ENCODE measurements at regions not wholly inside any gene's neighbourhood (a gene's known extent, or its start where the extent isn't known, plus 50 kb on each side); places are given as distances from the start of the nearest gene placed in this dataset.
A peak's percentile ranks its signal among the peaks of the same experiment; 100 is the strongest.

DNA sequence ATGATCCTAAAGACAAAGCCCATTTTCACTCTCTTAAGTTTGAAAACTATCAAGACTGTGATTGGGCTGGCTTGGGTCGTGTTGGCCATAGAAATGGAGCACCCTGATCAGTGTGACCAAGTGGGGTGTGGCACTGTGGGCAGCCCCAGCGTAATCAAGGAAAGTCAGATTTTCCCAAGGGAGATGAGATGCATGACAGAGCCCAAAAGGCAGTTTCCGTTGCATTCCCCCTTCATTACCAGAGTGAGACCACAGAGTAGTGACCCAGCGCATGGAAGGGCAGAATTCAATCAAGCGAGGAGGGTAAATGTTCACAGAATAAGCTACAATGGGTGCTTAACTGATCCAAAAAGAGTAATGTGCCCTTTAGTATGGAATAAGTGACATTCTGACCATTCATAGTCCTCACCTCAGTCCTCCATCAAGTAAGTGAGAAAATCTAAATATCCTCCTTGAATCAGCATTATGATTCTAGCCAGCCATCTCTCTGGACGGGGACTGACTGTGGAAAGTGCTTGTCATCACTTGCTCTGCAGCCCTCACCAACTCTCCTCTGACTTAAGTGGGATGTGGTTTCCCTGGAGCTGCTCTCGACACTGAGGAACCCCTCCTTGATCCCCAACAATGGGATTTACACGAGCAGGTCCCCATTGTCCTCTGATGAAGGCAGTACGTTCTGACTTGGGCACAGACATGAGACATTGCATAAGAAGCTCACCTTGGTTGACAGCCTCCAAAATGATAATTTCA lies 430.5 kb downstream of the OCA2 start:
- no peak overlapping the region for H3K56ac ChIP-seq (ENCODE audit: insufficient read length, low read depth, low read length)
- H2AFZ ChIP-seq (ENCODE audit: low read length) = no peak overlapping the region
- no peaks in the 10 kb centered on the region for H3K27me3 Mint-ChIP-seq (ENCODE audit: low read depth)
- no peak overlapping the region for H3K9ac ChIP-seq (ENCODE audit: extremely low read depth, insufficient read length, low read length)
- no peaks in the 10 kb centered on the region; a peak in 1 of 5 replicates for H3K9me3 Mint-ChIP-seq
- DNase-seq = no peak
- TF ChIP-seq, protein P1, sequence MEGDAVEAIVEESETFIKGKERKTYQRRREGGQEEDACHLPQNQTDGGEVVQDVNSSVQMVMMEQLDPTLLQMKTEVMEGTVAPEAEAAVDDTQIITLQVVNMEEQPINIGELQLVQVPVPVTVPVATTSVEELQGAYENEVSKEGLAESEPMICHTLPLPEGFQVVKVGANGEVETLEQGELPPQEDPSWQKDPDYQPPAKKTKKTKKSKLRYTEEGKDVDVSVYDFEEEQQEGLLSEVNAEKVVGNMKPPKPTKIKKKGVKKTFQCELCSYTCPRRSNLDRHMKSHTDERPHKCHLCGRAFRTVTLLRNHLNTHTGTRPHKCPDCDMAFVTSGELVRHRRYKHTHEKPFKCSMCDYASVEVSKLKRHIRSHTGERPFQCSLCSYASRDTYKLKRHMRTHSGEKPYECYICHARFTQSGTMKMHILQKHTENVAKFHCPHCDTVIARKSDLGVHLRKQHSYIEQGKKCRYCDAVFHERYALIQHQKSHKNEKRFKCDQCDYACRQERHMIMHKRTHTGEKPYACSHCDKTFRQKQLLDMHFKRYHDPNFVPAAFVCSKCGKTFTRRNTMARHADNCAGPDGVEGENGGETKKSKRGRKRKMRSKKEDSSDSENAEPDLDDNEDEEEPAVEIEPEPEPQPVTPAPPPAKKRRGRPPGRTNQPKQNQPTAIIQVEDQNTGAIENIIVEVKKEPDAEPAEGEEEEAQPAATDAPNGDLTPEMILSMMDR (conservative IDR thresholded peaks at IDR 0.05) = no peak
- H2BK120ac ChIP-seq (ENCODE audit: low read depth, low read length, poor library complexity, severe bottlenecking) = no peak overlapping the region
- H3K27ac ChIP-seq (ENCODE audit: insufficient read length, low read depth, low read length) = no peak overlapping the region
- H3K4me2 ChIP-seq (ENCODE audit: insufficient read depth, insufficient read length, low read length) = no peak overlapping the region
- H3K27me3 ChIP-seq (ENCODE audit: insufficient read depth, low read length) = no peaks in the 10 kb centered on the region
- H3K4me1 ChIP-seq (ENCODE audit: insufficient read depth, low read length) = peaks cover 2% of the 10 kb centered on the region; the same call in 1 of the 2 replicates
- H3K23me2 ChIP-seq (ENCODE audit: insufficient read length, low read depth, low read length, poor library complexity, severe bottlenecking) = no peaks in the 10 kb centered on the region
- no peaks in the 10 kb centered on the region for H3K9me3 ChIP-seq (ENCODE audit: control insufficient read depth, low read depth, low read length)
- peaks cover 12 to 20% of the 10 kb centered on the region in 2 experiments for H3K4me1 Mint-ChIP-seq
- no peak overlapping the region for H4K8ac ChIP-seq (replicated peaks; ENCODE audit: insufficient read length, low read depth, low read length)
- no peak overlapping the region for H3K4me3 Mint-ChIP-seq
- WGBS (ENCODE audit: extremely low coverage, insufficient read length, low lambda C conversion rate) = no CpG with 5 or more reads among the region's 9 CpGs
- no peak overlapping the region for H2BK20ac ChIP-seq (ENCODE audit: low read depth, low read length, poor library complexity, severe bottlenecking)
- H3T11ph ChIP-seq (ENCODE audit: low read length) = no peak overlapping the region
- no peak overlapping the region for H2BK15ac ChIP-seq (ENCODE audit: low read depth, low read length)
- H3K27ac Mint-ChIP-seq = peak overlapping the region in 1 of 3 experiments; percentile 50; a peak in 1 of 7 replicates
- no peak overlapping the region for H3K14ac ChIP-seq (ENCODE audit: insufficient read depth, low read length)
- H2AK5ac ChIP-seq (ENCODE audit: insufficient read length, low read length) = no peak overlapping the region
- no peak overlapping the region for H2BK5ac ChIP-seq (ENCODE audit: insufficient read length, low read length)
- H3K18ac ChIP-seq (ENCODE audit: insufficient read length, low read depth, low read length) = no peak overlapping the region
- H3K36me3 Mint-ChIP-seq (ENCODE audit: insufficient read depth in 1 of 3, low read depth in 3 of 3) = no peaks in the 10 kb centered on the region
- no peak overlapping the region for H3K23ac ChIP-seq (ENCODE audit: insufficient read length, low read depth, low read length)
- H4K91ac ChIP-seq (ENCODE audit: insufficient read length, low read depth, low read length) = no peak overlapping the region
- H3K79me1 ChIP-seq (ENCODE audit: insufficient read depth, low read depth, low read length, poor library complexity, severe bottlenecking) = no peaks in the 10 kb centered on the region
- no peak overlapping the region for H4K5ac ChIP-seq (ENCODE audit: insufficient read length, low read depth, low read length)
- no peak overlapping the region for H3K4ac ChIP-seq (ENCODE audit: low read depth, low read length)
- H2BK12ac ChIP-seq (ENCODE audit: insufficient read length, low read depth, low read length) = no peak overlapping the region
- H3K79me2 ChIP-seq (ENCODE audit: insufficient read depth, low read length) = no peaks in the 10 kb centered on the region
- H4K20me1 ChIP-seq (ENCODE audit: control insufficient read depth, insufficient read depth, insufficient read length) = no peaks in the 10 kb centered on the region
